Lung (tissue), 11 donors: ENCODE measurements at regions not wholly inside any gene's neighbourhood (a gene's known extent, or its start where the extent isn't known, plus 50 kb on each side); places are given as distances from the start of the nearest gene placed in this dataset.

Source experiments
- ATAC-seq: fragments of 200-7000 bp; cut with Tn5 transposase; one replicate; pipeline ENCODE4 v1.9.1; 2020; ENCODE audit warnings: moderate number of reproducible peaks; ENCODE audit not compliant: insufficient read depth, low FRiP score
- DNase-seq, 3 donors: peaks; one replicate each; pipeline ENCODE4 v3.0.0-alpha.2; 2013 to 2017
- H3K27ac ChIP-seq, 2 donors: one replicate each; pipeline ENCODE4 v1.5.1; 2013; ENCODE audit warnings: mild to moderate bottlenecking in 2 of 2, moderate library complexity in 2 of 2, control low read depth in 1 of 2, inconsistent platforms in 1 of 2, low read depth in 1 of 2, low read length in 1 of 2
- H3K27me3 ChIP-seq, 3 donors: one replicate each; pipeline ENCODE4 v1.5.1; 2013; ENCODE audit warnings: low read length in 2 of 3; ENCODE audit not compliant: control insufficient read depth in 3 of 3, insufficient read depth in 3 of 3
- H3K36me3 ChIP-seq, 4 donors: one replicate each; pipeline ENCODE4 v1.5.1; 2013; ENCODE audit warnings: low read length in 4 of 4, mild to moderate bottlenecking in 1 of 4, moderate library complexity in 1 of 4; ENCODE audit not compliant: control insufficient read depth in 4 of 4, insufficient read depth in 4 of 4
- H3K4me1 ChIP-seq, 5 donors: one replicate each; pipeline ENCODE4 v1.5.1; 2013; ENCODE audit warnings: low read length in 5 of 5, mild to moderate bottlenecking in 2 of 5, moderate library complexity in 1 of 5; ENCODE audit not compliant: control insufficient read depth in 5 of 5, insufficient read depth in 5 of 5
- H3K4me3 ChIP-seq: one replicate; pipeline ENCODE4 v1.5.1; 2013; ENCODE audit warnings: mild to moderate bottlenecking, control low read depth, moderate library complexity
- H3K9ac ChIP-seq, 2 donors: one replicate each; pipeline ENCODE4 v1.5.1; 2013; ENCODE audit warnings: low read length in 2 of 2, control low read depth in 1 of 2; ENCODE audit not compliant: insufficient read depth in 1 of 2
- H3K9me3 ChIP-seq, 4 donors: one replicate each; pipeline ENCODE4 v1.5.1; 2013; ENCODE audit warnings: low read length in 3 of 4, mild to moderate bottlenecking in 1 of 4, moderate library complexity in 1 of 4; ENCODE audit not compliant: control insufficient read depth in 4 of 4, insufficient read depth in 3 of 4
- CTCF ChIP-seq: IDR thresholded peaks from 2 replicates; pipeline ENCODE4 v1.5.1; 2012; ENCODE audit warnings: mild to moderate bottlenecking; ENCODE audit errors: control extremely low read depth, extremely low read depth
- WGBS, 2 donors: extraction: QIAGEN DNeasy Blood & Tissue Kit; methylation state at CpG; one replicate each; pipeline ENCODE4 v1.1.7; 2013; 5-methylcytosine and 5-hydroxymethylcytosine counted together
- donor health status: control.
- donor health status: control.
- donor health status: Bipolar disorder and iron deficiency.
- donor health status: healthy.
- donor health status: DM: yes; HTN: yes; CAD: no.

- DNase-seq: peak in 2 of 3 donors; percentile 4 to 50
- Histone ChIP-seq H3K4me3 (no peak overlapping the region), H3K4me1 (no peaks in the 10 kb centered on the region), H3K9ac (no peak overlapping the region), H3K27ac (no peak overlapping the region), H3K9me3 (peaks cover 0 to 3% (median 2%) of the 10 kb centered on the region in 4 donors), H3K27me3 (no peaks in the 10 kb centered on the region), H3K36me3 (no peaks in the 10 kb centered on the region)
- TF ChIP-seq CTCF: no peak
- WGBS, 2 donors: 73 to 82% methylated on average over 3 of the region's 3 CpGs
- no peak for ATAC-seq
These were observed 982.0 kb upstream of the ARRDC3 start for GRCh38 chr5:92364986-92365550.

- no peak overlapping the region for H3K4me3 ChIP-seq
- WGBS, 2 donors: 70 to 86% methylated on average over 5 of the region's 5 CpGs
- H3K4me1 ChIP-seq: no peaks in the 10 kb centered on the region
- no peaks in the 10 kb centered on the region for H3K36me3 ChIP-seq
- no peak for TF ChIP-seq CTCF
- DNase-seq: no peak
- no peaks in the 10 kb centered on the region for H3K27me3 ChIP-seq
- H3K9ac ChIP-seq: no peak overlapping the region
- peaks cover 0 to 2% (median under 1%) of the 10 kb centered on the region in 4 donors for H3K9me3 ChIP-seq
- no peak overlapping the region for H3K27ac ChIP-seq
- ATAC-seq: no peak
These were observed 970.3 kb upstream of the ARRDC3 start for GRCh38 chr5:92353107-92354030.

GRCh38 chr5:92337772-92338234, 954.7 kb upstream of the ARRDC3 start:
- no peak for TF ChIP-seq CTCF
- Histone ChIP-seq H3K4me1 (peaks cover 0 to 3% (median 0%) of the 10 kb centered on the region in 5 donors), H3K36me3 (no peaks in the 10 kb centered on the region), H3K27ac (no peak overlapping the region), H3K4me3 (no peak overlapping the region), H3K27me3 (no peaks in the 10 kb centered on the region), H3K9ac (no peak overlapping the region), H3K9me3 (no peaks in the 10 kb centered on the region)
- DNase-seq (peak in 2 of 3 donors; percentile 21 to 55), ATAC-seq (no peak)
- WGBS, 2 donors: 57 to 67% methylated on average over 2 of the region's 2 CpGs
